NCI-H146 (cell line): ENCODE measurements at regions not wholly inside any gene's neighbourhood (a gene's known extent, or its start where the extent isn't known, plus 50 kb on each side); places are given as distances from the start of the nearest gene placed in this dataset.
"Not testable (repeated sequence)": the region's sequence is repeated elsewhere in the genome, so short reads cannot be mapped to it uniquely, and the experiment has no call there.

ENCODE experiments used
- DNase-seq: peaks from one replicate; lab custom pipeline; 2025; lab: John Stamatoyannopoulos, UW

DNA sequence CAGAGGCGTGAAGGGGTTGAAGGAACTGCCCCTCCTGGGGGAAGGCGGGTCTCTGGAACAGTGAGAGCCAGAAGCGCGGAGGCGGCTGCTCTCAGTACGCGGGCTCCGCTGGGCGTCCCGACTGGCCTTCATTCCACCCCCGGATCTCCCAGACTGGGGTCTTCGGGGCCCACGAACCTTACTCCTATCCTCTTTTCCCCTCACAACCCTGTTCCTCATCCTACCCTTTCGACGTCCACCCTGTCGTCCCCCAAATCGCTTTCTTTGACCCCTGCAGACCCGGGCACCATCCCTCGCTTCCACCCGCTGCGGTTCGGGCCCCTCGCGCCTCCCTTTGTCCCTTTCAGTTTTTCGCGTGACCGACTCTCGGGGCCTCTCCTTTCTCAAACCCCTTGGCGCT, 2114.6 kb downstream of the TP53TG3F start:
- DNase-seq, result no peak

DNA sequence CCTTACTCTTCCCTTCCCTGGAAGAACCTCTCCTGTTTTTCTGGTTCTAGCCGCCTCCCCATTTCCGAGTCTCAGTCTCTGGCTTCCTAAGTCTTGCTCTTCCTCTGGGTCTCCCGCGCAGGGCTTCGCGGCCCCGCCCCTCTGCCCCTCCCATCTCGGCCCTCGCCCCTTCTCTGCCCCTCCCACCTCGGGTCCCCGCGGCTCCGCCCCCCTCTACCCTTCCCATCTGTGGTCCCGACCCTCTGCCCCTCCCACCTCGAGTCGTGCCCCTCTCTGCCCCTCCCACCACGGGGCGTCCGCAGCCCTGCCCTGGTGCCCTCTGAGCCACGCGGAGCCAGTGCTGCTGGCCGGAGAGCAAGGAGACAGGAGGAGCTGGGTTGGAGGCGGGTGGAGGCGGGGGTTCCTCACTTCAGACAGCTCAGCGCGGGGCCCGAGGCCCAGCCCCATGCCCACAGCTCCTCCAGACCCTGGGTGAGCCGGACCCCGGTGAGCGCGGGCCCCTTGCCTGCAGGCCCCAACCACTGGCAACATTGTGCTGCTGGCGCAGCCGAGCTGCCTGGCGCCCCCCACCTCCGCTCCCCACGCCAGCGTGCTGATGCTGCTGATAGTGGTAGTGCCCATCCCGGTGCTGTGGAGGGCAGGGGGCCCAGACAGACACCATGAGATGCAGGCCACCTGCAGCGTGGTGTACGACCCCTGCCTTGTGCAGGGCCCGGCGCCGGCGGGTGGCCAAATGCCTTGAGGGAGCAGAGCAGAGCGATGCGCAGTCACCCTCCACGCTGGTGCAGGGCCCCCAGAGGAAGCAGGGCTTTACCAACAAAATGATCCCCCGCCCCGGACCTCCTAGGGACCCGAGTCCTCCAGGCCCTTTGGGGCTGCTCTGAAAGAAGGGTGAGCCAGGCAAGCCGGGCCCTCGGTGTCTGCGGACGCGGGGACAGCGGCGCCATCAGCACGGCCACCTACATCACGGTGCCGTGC, 2115.3 kb downstream of the TP53TG3F start:
- no peak for DNase-seq

DNA sequence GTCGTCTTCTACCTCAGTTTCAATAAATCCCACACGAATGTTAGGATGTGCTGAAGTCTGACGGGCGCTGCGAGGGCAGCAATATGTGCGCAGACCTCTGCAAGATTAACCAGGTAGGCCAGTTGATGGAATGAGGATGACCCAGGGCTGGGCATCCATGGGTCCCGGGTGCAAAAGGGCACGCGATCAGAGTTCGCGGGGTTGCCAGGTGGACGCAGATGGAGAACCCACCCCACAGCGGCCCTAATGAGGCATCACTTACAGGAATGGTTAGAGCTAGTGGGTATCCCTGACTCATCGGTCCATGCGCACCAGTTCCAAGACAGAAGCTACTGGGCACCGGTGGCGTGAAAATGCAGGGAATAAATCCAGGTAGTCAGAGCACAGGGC, 2116.0 kb downstream of the TP53TG3F start:
- no peak for DNase-seq

DNA sequence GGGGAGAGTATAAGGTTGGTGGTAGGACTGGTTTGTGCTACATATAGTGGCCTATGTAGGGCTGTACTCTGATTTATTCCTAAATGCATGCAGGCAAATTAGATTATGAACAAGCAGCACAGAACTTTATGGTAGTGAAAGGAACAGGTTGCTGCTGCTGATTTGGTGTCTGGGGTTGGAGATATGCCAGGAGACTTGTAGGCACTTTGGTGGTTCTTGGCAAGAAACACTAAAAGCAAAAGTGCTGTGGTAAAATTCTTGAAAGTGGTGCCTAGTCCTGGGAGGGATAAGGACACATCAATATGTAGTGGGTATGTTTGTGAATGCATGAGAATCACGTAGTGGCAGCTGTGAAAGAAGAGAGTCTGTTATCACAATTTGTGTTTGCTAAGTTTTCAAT, 2126.0 kb downstream of the TP53TG3F start:
- no peak for DNase-seq

DNA sequence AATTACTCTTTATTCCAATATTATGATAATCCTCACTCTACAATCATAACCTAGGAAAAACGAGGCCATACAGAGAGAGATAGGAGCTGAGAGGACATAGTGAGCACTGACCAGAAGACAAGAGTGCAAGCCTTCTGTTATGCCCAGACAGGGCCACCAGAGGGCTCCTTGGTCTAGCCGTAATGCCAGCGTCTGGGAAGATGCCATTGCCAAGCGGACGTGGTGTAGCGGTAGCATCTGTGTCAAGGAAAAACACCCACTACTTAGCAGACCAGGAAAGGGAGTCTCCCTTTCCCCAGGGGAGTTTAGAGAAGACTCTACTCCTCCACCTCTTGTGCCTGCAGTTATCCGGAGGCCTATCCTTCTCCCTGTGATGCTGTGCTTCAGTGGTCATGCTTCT, 2131.5 kb downstream of the TP53TG3F start:
- DNase-seq, result not testable (repeated sequence)

DNA sequence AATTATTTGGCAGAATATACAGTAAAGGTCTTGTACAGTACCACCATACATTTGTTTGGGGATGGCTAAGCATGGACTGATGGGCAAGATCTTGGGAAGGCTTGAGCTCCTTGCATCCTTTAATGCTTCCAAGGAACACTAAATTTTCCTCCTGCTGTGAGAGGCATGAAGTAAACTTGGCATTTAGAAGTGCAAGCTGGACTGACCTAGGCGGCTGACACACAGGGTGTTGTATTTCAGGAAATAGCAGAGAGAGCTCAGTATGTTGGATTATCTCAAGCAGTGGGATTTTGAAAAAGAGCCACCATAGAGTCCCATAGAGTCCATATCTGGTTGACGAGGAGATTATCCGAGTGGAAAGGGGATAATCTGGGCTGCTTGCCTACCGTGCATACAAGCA, 2137.1 kb downstream of the TP53TG3F start:
- no peak for DNase-seq

DNA sequence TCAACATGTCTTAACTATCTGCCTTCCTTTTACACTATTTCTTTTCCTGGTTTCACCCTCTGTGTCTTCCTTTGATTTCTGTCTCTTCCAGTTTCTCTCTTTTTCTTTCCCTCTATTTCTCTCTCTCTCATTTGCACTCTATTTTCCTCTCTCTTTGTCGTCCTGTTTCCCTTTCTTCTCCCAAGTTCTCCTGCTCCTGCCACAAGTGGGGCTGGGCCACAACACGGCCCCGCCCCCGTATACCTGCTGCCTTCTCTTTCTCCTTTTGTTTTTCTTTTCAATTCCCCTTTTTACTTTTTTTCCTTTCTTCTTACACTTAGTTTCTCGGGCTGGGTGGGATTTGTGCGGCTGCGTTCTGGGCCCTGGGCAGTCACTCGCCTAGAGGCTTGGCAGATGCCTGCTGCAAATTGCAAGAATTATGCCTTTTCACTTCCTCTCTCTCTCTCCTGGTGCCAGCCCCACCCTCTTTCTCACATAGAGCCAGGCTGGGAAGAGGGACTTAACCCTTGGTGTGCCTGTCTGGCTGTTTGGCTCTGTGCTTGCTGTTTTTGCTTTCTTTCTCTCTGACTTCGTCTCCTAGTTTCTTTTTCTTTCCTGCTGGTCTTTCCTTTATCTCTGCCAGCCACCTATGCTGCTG, 2139.4 kb downstream of the TP53TG3F start:
- no peak for DNase-seq

DNA sequence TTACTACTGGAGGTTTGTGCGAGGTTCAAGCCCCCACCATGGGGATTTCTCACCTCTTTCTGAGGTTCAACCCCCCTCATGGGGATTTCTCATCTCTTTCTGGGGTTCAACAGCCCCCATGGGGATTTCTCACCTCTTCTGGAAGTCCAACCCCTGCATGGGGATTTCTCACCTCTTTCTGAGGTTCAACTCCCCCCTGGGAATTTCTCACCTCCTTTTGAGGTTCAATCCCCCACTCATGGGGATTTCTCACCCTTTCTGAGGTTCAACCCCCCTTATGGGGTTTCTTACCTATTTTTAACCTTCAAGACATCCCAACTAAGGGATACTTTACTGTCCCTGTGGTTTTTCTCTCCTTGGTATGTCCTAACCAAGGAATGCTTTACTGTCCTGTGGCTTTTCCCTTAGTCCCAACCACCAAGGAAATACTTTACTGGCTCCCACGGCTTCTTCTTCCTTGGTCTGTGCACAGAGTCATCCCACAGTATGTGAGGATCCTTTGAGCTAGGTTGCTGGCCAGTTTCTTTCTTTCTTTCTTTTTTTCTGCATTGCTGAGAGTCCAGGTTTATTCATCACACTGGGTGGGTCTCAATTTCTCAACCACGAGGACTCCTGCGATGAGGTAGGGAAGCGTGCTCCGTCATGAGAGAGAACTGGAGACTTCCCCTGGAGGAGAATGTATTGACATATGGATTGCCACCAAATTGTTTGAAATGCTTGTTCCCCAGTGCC, 2140.2 kb downstream of the TP53TG3F start:
- no peak for DNase-seq

DNA sequence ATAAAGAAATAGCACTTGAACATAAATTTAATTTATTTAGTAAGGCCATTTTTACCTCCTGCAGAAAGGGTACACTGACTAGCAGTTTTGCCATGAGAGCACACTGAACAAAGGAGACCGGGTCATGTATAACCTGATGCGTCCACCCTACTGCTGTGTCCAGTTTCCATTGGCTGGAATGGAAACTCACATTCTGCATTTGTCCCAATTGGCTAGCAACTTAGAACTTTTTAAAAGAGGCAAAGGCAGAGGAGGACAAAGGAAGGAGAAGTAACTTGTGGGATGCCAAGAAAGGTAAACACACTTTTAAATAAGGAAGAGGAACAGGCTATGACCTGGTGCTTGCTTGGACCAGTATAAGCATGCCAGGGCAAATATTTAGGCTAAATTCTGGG, 2140.7 kb downstream of the TP53TG3F start:
- DNase-seq, result not testable (repeated sequence)

DNA sequence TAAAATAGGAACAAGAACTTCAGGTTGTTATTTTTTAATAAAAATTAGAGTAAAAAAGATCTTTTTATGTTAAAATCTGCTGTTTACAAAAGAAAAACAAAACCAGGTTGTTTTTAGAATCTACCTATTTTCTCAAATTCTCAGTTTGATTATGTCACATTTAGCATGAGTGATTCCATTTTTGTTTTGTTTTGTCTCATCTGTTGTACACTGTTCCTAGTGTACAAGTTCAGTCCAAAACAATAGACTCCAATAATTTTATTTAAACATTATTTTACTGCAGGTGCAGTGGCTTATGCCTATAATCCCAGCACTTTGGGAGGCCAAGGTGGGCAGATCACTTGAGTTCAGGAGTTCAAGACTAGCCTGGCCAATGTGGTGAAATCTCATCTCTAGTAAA, 2142.7 kb downstream of the TP53TG3F start:
- DNase-seq, result no peak

DNA sequence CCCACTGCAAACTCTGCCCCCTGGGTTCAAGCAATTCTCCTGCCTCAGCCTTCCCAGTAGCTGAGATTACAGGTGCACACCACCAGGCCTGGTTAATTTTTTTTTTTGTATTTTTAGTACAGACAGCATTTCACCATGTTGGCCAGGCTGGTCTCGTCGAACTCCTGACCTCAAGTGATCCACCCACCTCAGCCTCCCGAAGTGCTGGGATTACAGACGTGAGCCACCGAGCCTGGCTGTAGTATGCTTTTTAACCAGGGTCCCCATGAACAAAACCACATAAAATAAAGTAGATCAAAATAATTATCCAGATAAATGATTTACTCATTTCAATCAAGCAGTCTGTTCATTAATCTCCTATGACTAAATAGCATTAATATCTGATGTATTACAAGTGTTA, 2144.0 kb downstream of the TP53TG3F start:
- not testable (repeated sequence) for DNase-seq

DNA sequence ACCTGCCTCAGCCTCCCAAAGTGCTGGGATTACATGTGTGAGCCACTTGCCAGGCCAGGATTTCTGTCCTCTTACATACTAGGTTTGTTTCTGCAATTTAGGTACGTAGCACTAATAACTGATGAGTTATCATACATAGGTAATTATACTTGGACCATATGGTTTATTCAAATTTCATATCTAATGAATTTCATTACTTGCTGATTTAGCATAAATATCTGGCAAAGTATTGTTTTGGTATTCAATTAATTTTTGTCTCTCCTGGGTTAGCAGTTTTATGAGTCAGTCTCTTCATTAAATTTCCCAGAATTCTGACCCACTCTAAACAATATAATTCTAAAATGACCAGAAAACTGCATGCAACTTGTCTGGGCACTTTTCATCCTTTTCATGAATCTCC, 2146.5 kb downstream of the TP53TG3F start:
- no peak for DNase-seq

DNA sequence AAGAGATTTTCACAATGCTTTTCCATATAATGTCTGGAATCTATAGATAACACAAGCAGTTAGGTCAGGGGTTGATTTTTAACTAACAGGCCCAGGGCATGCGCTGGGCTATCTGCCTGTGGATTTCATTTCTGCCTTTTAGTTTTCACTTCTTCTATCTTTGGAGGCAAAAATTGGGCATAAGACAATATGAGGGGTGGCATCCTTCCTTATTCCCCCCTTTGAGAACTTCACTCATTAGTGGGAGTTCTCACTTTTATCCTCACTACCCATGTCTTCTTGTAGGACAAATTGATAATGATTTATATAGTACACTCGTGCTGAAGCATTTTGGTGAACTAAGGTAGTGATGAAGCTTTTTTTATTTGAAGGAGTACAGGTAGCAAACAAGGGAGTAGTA, 2155.5 kb downstream of the TP53TG3F start:
- not testable (repeated sequence) for DNase-seq

DNA sequence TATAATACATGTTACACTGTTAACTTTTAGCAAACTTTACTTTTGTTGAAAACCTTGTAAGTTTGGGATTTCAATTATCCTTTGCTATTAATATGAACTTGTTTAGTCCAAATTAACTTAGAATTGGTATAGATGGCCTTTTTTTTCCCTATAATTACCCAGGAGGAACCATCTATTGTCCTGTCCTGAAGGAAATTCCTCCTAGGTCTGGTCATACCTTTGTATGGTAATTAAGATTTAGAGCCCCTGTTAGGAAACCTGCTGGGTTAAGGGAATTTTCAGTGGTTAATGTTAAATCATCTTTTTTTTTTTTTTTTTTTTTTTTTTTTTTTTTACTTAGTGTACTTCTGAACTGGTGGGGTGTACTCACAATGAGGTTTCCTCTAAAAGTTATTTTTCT, 2159.8 kb downstream of the TP53TG3F start:
- DNase-seq, result not testable (repeated sequence)

DNA sequence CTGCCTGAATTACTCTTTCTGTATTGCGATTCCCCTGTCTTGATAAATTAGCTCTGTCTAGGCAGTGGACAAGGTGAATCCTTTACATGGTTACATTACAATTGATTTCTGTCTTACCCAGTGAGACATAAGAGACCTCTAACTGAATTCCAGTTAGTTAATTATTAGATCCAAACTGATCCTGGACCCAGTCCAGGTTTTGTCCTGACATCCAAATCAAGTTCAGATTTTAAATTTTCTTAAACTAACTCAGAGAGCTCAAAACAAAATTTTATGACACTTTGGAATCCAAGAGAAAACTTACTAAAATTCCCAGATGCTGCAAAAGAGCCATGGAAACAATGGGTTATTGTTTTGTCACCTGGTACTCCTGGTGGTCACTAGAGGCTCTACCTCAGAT, 2166.6 kb downstream of the TP53TG3F start:
- DNase-seq, result no peak

DNA sequence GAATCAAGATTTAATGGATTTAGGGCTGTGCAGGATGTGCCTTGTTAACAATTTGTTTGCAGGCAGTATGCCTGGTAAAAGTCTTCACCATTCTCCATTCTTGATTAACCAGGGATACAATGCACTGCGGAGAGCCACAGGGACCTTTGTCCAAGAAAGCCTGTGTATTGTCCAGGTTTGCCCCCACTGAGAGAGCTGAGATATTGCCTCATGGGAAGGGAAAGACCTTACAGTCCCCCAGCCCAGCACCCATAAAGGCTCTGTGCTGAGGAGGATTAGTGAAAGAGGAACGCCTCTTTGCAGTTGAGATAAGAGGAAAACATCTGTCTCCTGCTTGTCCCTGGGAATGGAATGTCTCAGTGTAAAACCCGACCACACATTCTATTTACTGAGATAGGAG, 2169.6 kb downstream of the TP53TG3F start:
- DNase-seq, result no peak

DNA sequence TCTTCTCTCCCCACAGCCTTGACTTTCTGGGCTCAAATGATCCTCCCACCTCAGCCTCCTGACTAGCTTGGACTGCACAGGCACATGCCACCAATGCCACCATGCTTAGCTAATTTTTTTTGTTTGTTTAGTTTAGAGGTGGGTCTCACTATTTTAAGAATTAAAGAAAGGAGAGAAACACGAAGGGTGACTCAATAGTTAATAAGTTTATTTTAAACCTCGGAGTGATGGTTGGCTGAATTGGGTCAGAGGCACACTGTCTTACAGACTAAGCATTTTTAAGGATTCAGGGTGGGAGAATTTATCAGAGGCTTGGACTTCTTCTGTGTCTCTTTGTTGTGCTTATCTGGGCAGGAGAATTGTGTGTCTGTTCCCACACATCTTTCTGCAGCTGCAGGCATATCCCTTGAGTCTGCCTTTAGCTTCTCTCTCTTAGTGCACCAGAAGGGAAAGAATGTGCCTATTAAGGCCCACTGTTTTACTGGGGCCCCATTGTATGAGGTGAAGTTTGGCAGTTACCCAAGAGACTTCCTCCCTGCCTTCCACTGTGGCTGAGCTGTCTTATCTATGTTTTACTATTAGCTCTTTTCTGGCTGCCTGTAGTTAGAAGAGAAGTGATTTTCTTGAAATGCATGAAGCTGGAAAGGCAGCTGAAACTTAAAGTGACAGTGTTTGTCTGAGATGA, 2172.0 kb downstream of the TP53TG3F start:
- DNase-seq, result no peak

DNA sequence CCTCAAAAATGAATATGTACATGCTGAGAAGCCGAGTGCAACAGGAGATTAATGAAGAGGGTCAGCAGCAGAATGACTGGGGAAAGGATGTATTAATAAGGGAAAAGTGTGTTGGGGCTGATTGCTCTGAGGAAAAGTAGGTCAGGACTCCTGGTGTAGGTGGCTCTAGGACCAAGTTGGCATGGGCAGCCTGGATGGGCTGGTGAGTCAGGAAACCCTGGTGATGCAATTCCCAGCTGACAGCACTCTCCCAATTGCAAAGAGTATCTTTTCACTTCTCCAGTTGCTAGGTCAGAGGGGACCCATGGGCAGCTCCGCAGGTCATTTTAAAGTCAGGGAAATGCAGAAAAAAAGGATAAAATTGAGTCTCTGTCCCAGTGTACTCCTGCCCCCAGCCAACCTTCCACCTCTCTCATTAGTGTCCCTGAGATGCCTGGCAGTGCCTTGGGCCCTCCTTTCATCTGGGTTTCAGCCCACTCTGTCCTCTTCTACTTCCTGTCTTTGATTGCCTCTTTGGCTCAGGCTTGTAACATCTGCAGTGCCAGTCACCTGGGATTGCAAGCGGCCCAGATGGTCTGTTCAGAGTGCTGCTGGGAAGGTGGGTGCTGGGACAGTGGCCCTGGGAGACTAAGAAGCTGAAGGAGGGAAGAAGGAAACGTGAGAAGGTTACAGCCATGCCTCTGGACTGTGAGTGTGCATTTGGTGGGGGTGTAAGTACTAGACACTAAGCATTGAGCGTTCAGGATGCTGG, 2177.2 kb downstream of the TP53TG3F start:
- no peak for DNase-seq

DNA sequence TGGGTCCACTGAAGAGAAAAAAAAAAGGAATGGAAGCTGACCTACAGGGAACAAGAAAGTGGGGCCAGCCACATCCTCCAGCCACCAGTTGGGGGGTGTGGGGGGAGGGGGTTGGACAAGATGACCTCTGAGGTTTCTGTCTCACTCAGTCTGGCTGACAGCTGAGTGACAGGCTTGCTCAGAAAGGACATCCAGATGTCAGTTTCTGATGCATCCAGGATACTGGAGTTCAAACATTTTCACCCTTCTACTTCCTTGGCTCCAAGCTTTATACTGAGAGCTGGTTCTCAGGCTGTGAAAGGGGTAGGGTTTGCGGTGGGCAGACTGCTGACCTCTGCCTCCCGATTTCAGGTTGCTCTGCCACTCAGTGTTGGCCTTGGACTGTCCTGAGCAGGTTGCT, 2178.3 kb downstream of the TP53TG3F start:
- no peak for DNase-seq

DNA sequence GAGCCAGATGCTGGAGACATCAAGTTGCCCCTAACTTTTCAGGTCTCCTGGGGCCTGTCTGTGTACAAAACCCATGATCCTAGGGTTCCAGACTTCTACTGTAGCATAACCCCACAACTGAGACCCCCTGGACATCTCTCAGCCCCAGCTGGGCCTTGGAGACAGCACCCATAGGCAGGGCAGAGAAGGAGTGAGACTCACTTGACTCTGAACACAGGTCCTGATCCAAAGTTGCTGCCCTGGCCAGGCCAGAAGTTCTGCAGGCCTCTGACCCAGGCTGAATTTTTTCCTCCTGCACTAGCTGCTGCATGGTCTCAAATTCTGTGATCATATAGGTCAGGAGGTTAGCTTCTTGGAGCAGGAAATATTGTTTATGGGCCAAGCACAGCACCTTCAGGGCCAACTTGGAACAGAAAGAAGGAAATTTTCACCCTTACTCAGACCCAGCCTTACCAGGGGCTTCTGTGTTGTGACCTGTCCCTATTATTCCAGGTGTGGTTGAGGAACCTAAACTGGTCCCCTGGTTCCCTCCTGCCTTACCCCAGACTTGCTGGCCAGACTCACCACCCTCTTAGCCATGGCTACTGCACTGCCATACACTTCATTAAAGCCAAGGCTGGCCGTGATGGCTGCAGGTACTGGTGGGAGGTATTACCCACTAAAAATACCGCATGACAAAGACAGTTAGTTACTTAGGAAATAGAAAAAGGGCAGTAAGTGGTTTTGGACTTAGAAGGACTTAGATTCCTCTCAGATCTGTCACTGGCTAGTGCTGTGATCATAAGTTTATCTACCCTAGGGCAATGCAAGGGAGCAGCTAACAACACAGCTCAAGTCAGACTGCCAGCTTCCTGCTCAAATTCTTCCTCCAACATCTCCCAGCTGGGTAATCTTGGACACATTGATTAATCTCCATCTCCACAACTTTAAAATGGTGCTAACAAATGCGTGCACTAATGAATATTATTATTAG, 2180.1 kb downstream of the TP53TG3F start:
- no peak for DNase-seq
